ENCODE measurements at regions not wholly inside any gene's neighbourhood (a gene's known extent, or its start where the extent isn't known, plus 50 kb on each side); places are given as distances from the start of the nearest gene placed in this dataset.

GRCh38 chr4:67083496-67083895 is 461.8 kb downstream of the CENPC start:
- no peak for TF ChIP-seq EZH2 (IDR thresholded peaks at IDR 0.05; ENCODE audit: borderline replicate concordance, low read depth, low read length, poor library complexity, severe bottlenecking)
- TF ChIP-seq, protein P1, sequence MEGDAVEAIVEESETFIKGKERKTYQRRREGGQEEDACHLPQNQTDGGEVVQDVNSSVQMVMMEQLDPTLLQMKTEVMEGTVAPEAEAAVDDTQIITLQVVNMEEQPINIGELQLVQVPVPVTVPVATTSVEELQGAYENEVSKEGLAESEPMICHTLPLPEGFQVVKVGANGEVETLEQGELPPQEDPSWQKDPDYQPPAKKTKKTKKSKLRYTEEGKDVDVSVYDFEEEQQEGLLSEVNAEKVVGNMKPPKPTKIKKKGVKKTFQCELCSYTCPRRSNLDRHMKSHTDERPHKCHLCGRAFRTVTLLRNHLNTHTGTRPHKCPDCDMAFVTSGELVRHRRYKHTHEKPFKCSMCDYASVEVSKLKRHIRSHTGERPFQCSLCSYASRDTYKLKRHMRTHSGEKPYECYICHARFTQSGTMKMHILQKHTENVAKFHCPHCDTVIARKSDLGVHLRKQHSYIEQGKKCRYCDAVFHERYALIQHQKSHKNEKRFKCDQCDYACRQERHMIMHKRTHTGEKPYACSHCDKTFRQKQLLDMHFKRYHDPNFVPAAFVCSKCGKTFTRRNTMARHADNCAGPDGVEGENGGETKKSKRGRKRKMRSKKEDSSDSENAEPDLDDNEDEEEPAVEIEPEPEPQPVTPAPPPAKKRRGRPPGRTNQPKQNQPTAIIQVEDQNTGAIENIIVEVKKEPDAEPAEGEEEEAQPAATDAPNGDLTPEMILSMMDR (conservative IDR thresholded peaks at IDR 0.05; ENCODE audit: low read depth, low read length), result no peak
